ENCODE measurements at regions not wholly inside any gene's neighbourhood (a gene's known extent, or its start where the extent isn't known, plus 50 kb on each side); places are given as distances from the start of the nearest gene placed in this dataset.

GRCh38 chr7:118046086-118046485 is 137.9 kb upstream of the LSM8 start:
- Histone ChIP-seq H3K9me3 (ENCODE audit: control insufficient read depth in 4 of 4, low read length in 3 of 4) (no peaks in the 10 kb centered on the region), H3K36me3 (ENCODE audit: control insufficient read depth in 4 of 4, insufficient read depth in 3 of 4, low read depth in 1 of 4, low read length in 3 of 4) (no peaks in the 10 kb centered on the region), H3K9ac (ENCODE audit: low read depth in 1 of 2, low read length in 2 of 2) (no peak overlapping the region), H3K27me3 (ENCODE audit: control insufficient read depth in 4 of 4, insufficient read depth in 4 of 4, low read length in 3 of 4) (no peaks in the 10 kb centered on the region), H3K4me3 (ENCODE audit: low read depth in 1 of 3, low read length in 3 of 3) (no peak overlapping the region), H3K4me1 (ENCODE audit: control insufficient read depth in 4 of 4, insufficient read depth in 4 of 4, low read length in 3 of 4) (no peaks in the 10 kb centered on the region), H3K27ac (ENCODE audit: low read depth in 1 of 2, low read length in 2 of 2) (no peak overlapping the region)
- WGBS, result 93% methylated on average over 2 of the region's 2 CpGs
- DNase-seq (ENCODE audit: low spot score), result no peak
- TF ChIP-seq EGR1 (IDR thresholded peaks at IDR 0.05; ENCODE audit: low read depth in 2 of 2), result no peak
- TF ChIP-seq CTCF (IDR thresholded peaks at IDR 0.05; ENCODE audit: low read depth, low read length, missing input control), result no peak
- no peak for TF ChIP-seq ATF3 (IDR thresholded peaks at IDR 0.05)

- no peak overlapping the region for H3K4me3 ChIP-seq (ENCODE audit: low read depth in 1 of 3, low read length in 3 of 3)
- H3K4me1 ChIP-seq (ENCODE audit: control insufficient read depth in 4 of 4, insufficient read depth in 4 of 4, low read length in 3 of 4), result no peaks in the 10 kb centered on the region
- H3K9ac ChIP-seq (ENCODE audit: low read depth in 1 of 2, low read length in 2 of 2), result no peak overlapping the region
- no peaks in the 10 kb centered on the region for H3K9me3 ChIP-seq (ENCODE audit: control insufficient read depth in 4 of 4, low read length in 3 of 4)
- no peaks in the 10 kb centered on the region for H3K36me3 ChIP-seq (ENCODE audit: control insufficient read depth in 4 of 4, insufficient read depth in 3 of 4, low read depth in 1 of 4, low read length in 3 of 4)
- no peak for DNase-seq (ENCODE audit: low spot score)
- no peak overlapping the region for H3K27ac ChIP-seq (ENCODE audit: low read depth in 1 of 2, low read length in 2 of 2)
- H3K27me3 ChIP-seq (ENCODE audit: control insufficient read depth in 4 of 4, insufficient read depth in 4 of 4, low read length in 3 of 4), result no peaks in the 10 kb centered on the region
- no peak for TF ChIP-seq FOXA1 (IDR thresholded peaks at IDR 0.05)
- no peak for TF ChIP-seq YY1 (IDR thresholded peaks at IDR 0.05)
- no peak for TF ChIP-seq HNF4A (conservative IDR thresholded peaks at IDR 0.05)
- TF ChIP-seq JUND (IDR thresholded peaks at IDR 0.05), result no peak
- TF ChIP-seq NR2F2 (IDR thresholded peaks at IDR 0.05), result no peak
- TF ChIP-seq REST (IDR thresholded peaks at IDR 0.05), result no peak
- TF ChIP-seq, protein P1, sequence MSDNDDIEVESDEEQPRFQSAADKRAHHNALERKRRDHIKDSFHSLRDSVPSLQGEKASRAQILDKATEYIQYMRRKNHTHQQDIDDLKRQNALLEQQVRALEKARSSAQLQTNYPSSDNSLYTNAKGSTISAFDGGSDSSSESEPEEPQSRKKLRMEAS (IDR thresholded peaks at IDR 0.05), result no peak
- WGBS, result 82% methylated on average over 2 of the region's 2 CpGs
These were observed 137.2 kb upstream of the LSM8 start for GRCh38 chr7:118046801-118047200.

- no peaks in the 10 kb centered on the region for H3K9me3 ChIP-seq (ENCODE audit: control insufficient read depth in 4 of 4, low read length in 3 of 4)
- H3K27me3 ChIP-seq (ENCODE audit: control insufficient read depth in 4 of 4, insufficient read depth in 4 of 4, low read length in 3 of 4), result no peaks in the 10 kb centered on the region
- H3K4me3 ChIP-seq (ENCODE audit: low read depth in 1 of 3, low read length in 3 of 3), result no peak overlapping the region
- no peaks in the 10 kb centered on the region for H3K36me3 ChIP-seq (ENCODE audit: control insufficient read depth in 4 of 4, insufficient read depth in 3 of 4, low read depth in 1 of 4, low read length in 3 of 4)
- DNase-seq (ENCODE audit: low spot score), result no peak
- TF ChIP-seq HNF4A (conservative IDR thresholded peaks at IDR 0.05) (no peak), RAD21 (IDR thresholded peaks at IDR 0.05) (no peak), FOXA1 (IDR thresholded peaks at IDR 0.05) (no peak), NR2F2 (IDR thresholded peaks at IDR 0.05) (no peak), HNF4G (IDR thresholded peaks at IDR 0.05) (no peak)
- WGBS, result 90% methylated on average over 6 of the region's 6 CpGs
- no peak overlapping the region for H3K9ac ChIP-seq (ENCODE audit: low read depth in 1 of 2, low read length in 2 of 2)
- no peaks in the 10 kb centered on the region for H3K4me1 ChIP-seq (ENCODE audit: control insufficient read depth in 4 of 4, insufficient read depth in 4 of 4, low read length in 3 of 4)
- H3K27ac ChIP-seq (ENCODE audit: low read depth in 1 of 2, low read length in 2 of 2), result no peak overlapping the region
These were observed 131.6 kb upstream of the LSM8 start for GRCh38 chr7:118052336-118052735.

Data from liver (tissue), 8 donors.